ENCODE measurements at regions not wholly inside any gene's neighbourhood (a gene's known extent, or its start where the extent isn't known, plus 50 kb on each side); places are given as distances from the start of the nearest gene placed in this dataset.

DNA sequence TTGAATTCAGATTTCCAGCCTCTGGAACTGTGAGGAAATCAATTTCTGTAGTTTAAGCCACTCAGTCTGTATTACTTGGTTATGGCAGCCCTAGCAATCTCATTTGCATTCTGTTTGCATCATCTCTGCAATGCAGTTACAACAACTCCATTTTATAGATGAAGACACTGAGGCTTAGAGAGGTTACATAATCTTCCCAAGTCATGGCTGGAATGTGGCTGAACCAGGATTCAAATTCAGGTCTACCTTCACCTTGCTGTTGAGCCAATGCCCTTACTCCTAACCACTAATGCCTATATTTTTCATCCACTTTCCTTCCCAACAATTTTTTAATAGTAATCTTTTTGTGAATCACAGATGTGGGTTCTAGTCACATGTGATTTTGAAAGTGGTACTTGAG lies 469.8 kb upstream of the CCL2 start:
- H3K9me3 ChIP-seq (ENCODE audit: low read length), result no peaks in the 10 kb centered on the region
- H4K20me1 ChIP-seq (ENCODE audit: insufficient read depth, low read length), result no peaks in the 10 kb centered on the region
- no peak overlapping the region for H2AFZ ChIP-seq (ENCODE audit: low read length)
- H3K27ac ChIP-seq (ENCODE audit: low read depth, low read length, poor library complexity, severe bottlenecking), result no peak overlapping the region
- H3K4me1 ChIP-seq (ENCODE audit: insufficient read depth, low read length, severe bottlenecking), result no peaks in the 10 kb centered on the region
- H3K9me2 ChIP-seq (ENCODE audit: low read depth, low read length), result no peaks in the 10 kb centered on the region
- H3K9ac ChIP-seq (ENCODE audit: low read length), result no peak overlapping the region
- no peak overlapping the region for H3K4me2 ChIP-seq (ENCODE audit: low read length)
- H3K4me3 ChIP-seq (ENCODE audit: low read depth, low read length, poor library complexity, severe bottlenecking), result no peak overlapping the region
- H3K36me3 ChIP-seq (ENCODE audit: insufficient read depth, low read length), result no peaks in the 10 kb centered on the region
- no peaks in the 10 kb centered on the region for H3K27me3 ChIP-seq (ENCODE audit: insufficient read depth, low read length)
- no peaks in the 10 kb centered on the region for H3F3A ChIP-seq (ENCODE audit: insufficient read depth, low read length)
- H3K79me2 ChIP-seq (ENCODE audit: insufficient read depth, low read length), result no peaks in the 10 kb centered on the region
- TF ChIP-seq CTCF (IDR thresholded peaks at IDR 0.05; ENCODE audit: low read length), result no peak

DNA sequence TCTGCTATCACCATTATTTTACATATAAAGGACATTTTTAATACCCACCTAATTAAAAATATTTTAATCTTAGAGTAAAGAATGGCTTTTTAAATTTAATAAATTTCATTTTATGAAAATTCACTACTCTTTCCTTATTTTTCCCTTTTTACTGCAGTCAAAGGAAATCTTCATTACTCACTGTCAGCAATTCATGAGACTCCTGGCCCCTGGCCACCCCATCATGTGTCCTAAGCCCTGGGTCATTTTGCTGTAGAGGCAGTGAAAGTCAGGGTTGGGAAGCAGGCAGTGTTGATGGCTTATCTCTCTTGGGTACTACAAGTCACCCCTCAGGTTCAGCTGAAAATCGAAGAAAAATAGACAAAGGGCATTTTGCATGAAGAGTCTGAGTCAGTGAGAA lies 468.6 kb upstream of the CCL2 start:
- Histone ChIP-seq H3K79me2 (ENCODE audit: insufficient read depth, low read length) (no peaks in the 10 kb centered on the region), H3K36me3 (ENCODE audit: insufficient read depth, low read length) (no peaks in the 10 kb centered on the region), H3K27me3 (ENCODE audit: insufficient read depth, low read length) (no peaks in the 10 kb centered on the region), H3K9me2 (ENCODE audit: low read depth, low read length) (no peaks in the 10 kb centered on the region), H3K9ac (ENCODE audit: low read length) (no peak overlapping the region), H3K27ac (ENCODE audit: low read depth, low read length, poor library complexity, severe bottlenecking) (no peak overlapping the region), H3K9me3 (ENCODE audit: low read length) (no peaks in the 10 kb centered on the region), H3K4me1 (ENCODE audit: insufficient read depth, low read length, severe bottlenecking) (no peaks in the 10 kb centered on the region), H4K20me1 (ENCODE audit: insufficient read depth, low read length) (no peaks in the 10 kb centered on the region), H2AFZ (ENCODE audit: low read length) (no peak overlapping the region), H3K4me2 (ENCODE audit: low read length) (no peak overlapping the region), H3F3A (ENCODE audit: insufficient read depth, low read length) (no peaks in the 10 kb centered on the region), H3K4me3 (ENCODE audit: low read depth, low read length, poor library complexity, severe bottlenecking) (no peak overlapping the region)
- TF ChIP-seq EZH2 (IDR thresholded peaks at IDR 0.05; ENCODE audit: borderline replicate concordance, low read length) (no peak), CTCF (IDR thresholded peaks at IDR 0.05; ENCODE audit: low read length) (no peak)

- TF ChIP-seq CTCF (IDR thresholded peaks at IDR 0.05; ENCODE audit: low read length) (no peak), EZH2 (IDR thresholded peaks at IDR 0.05; ENCODE audit: borderline replicate concordance, low read length) (no peak)
- Histone ChIP-seq H3K9me2 (ENCODE audit: low read depth, low read length) (no peaks in the 10 kb centered on the region), H3F3A (ENCODE audit: insufficient read depth, low read length) (no peaks in the 10 kb centered on the region), H3K27me3 (ENCODE audit: insufficient read depth, low read length) (no peaks in the 10 kb centered on the region), H3K4me2 (ENCODE audit: low read length) (no peak overlapping the region), H2AFZ (ENCODE audit: low read length) (no peak overlapping the region), H3K27ac (ENCODE audit: low read depth, low read length, poor library complexity, severe bottlenecking) (no peak overlapping the region), H3K9me3 (ENCODE audit: low read length) (no peaks in the 10 kb centered on the region), H4K20me1 (ENCODE audit: insufficient read depth, low read length) (no peaks in the 10 kb centered on the region), H3K4me3 (ENCODE audit: low read depth, low read length, poor library complexity, severe bottlenecking) (no peak overlapping the region), H3K4me1 (ENCODE audit: insufficient read depth, low read length, severe bottlenecking) (no peaks in the 10 kb centered on the region), H3K79me2 (ENCODE audit: insufficient read depth, low read length) (no peaks in the 10 kb centered on the region), H3K36me3 (ENCODE audit: insufficient read depth, low read length) (no peaks in the 10 kb centered on the region), H3K9ac (ENCODE audit: low read length) (no peak overlapping the region)
Observed at GRCh38 chr17:33789658-33790057, 465.4 kb upstream of the CCL2 start.
